ENCODE measurements at regions not wholly inside any gene's neighbourhood (a gene's known extent, or its start where the extent isn't known, plus 50 kb on each side); places are given as distances from the start of the nearest gene placed in this dataset.
A peak's percentile ranks its signal among the peaks of the same experiment; 100 is the strongest.
"Not testable (repeated sequence)": the region's sequence is repeated elsewhere in the genome, so short reads cannot be mapped to it uniquely, and the experiment has no call there.

- no peak for DNase-seq
Measured at GRCh38 chr14:84262932-84263331, 1267.0 kb upstream of the FLRT2 start.

GRCh38 chr14:84272290-84272721 lies 1257.6 kb upstream of the FLRT2 start:
- DNase-seq: no peak

GRCh38 chr14:84273181-84273580 lies 1256.8 kb upstream of the FLRT2 start:
- DNase-seq: no peak

- DNase-seq: no peak
Measured at GRCh38 chr14:84282618-84283017, 1247.3 kb upstream of the FLRT2 start.

GRCh38 chr14:84288781-84289180 lies 1241.2 kb upstream of the FLRT2 start:
- DNase-seq: no peak

GRCh38 chr14:84298663-84299195 lies 1231.2 kb upstream of the FLRT2 start:
- DNase-seq: no peak

GRCh38 chr14:84303140-84303539 lies 1226.8 kb upstream of the FLRT2 start:
- no peak for DNase-seq

- DNase-seq: no peak
Measured at GRCh38 chr14:84312551-84312950, 1217.4 kb upstream of the FLRT2 start.

GRCh38 chr14:84323450-84323849 lies 1206.5 kb upstream of the FLRT2 start:
- DNase-seq: no peak

- no peak for DNase-seq
Measured at GRCh38 chr14:84323978-84324377, 1206.0 kb upstream of the FLRT2 start.

- DNase-seq: no peak
Measured at GRCh38 chr14:84336433-84336832, 1193.5 kb upstream of the FLRT2 start.

- no peak for DNase-seq
Measured at GRCh38 chr14:84340938-84341337, 1189.0 kb upstream of the FLRT2 start.

GRCh38 chr14:84341867-84342266 lies 1188.1 kb upstream of the FLRT2 start:
- not testable (repeated sequence) for DNase-seq

- no peak for DNase-seq
Measured at GRCh38 chr14:84343656-84344055, 1186.3 kb upstream of the FLRT2 start.

- DNase-seq: no peak
Measured at GRCh38 chr14:84351646-84352045, 1178.3 kb upstream of the FLRT2 start.

GRCh38 chr14:84361476-84361875 lies 1168.5 kb upstream of the FLRT2 start:
- DNase-seq: no peak

- DNase-seq: peak; percentile 2 to 43 (median 32)
Measured at GRCh38 chr14:84375235-84375634, 1154.7 kb upstream of the FLRT2 start.

GRCh38 chr14:84390010-84390409 lies 1139.9 kb upstream of the FLRT2 start:
- no peak for DNase-seq

GRCh38 chr14:84397631-84398030 lies 1132.3 kb upstream of the FLRT2 start:
- DNase-seq: no peak

GRCh38 chr14:84399296-84399910 lies 1130.5 kb upstream of the FLRT2 start:
- DNase-seq: no peak

- no peak for DNase-seq
Measured at GRCh38 chr14:84401631-84402030, 1128.3 kb upstream of the FLRT2 start.

GRCh38 chr14:84403585-84403984 lies 1126.4 kb upstream of the FLRT2 start:
- DNase-seq: no peak

- no peak for DNase-seq
Measured at GRCh38 chr14:84404246-84404645, 1125.7 kb upstream of the FLRT2 start.

- no peak for DNase-seq
Measured at GRCh38 chr14:84409435-84409834, 1120.5 kb upstream of the FLRT2 start.

GRCh38 chr14:84410344-84410743 lies 1119.6 kb upstream of the FLRT2 start:
- no peak for DNase-seq

Data from suppressor macrophage treated with lipopolysaccharide for 1 hour (primary cell).